Sigmoid colon (tissue), 6 donors: ENCODE measurements at regions not wholly inside any gene's neighbourhood (a gene's known extent, or its start where the extent isn't known, plus 50 kb on each side); places are given as distances from the start of the nearest gene placed in this dataset.

Experiments used
- DNase-seq: peaks from one replicate; pipeline ENCODE4 v3.0.0-alpha.2; 2019
- H3K27ac ChIP-seq, 4 donors: fragments of 200-600 bp; sonication (generic); one replicate each; pipeline ENCODE4 v1.5.1; 2016 to 2019; ENCODE audit warnings: mild to moderate bottlenecking in 1 of 4
- H3K27me3 ChIP-seq, 3 donors: fragments of 200-600 bp; sonication (generic); one replicate each; pipeline ENCODE4 v1.5.1; 2019; ENCODE audit warnings: mild to moderate bottlenecking in 1 of 3
- H3K36me3 ChIP-seq, 4 donors: fragments of 200-600 bp; sonication (generic); one replicate each; pipeline ENCODE4 v1.5.1; 2016 to 2019
- H3K4me1 ChIP-seq, 4 donors: fragments of 200-600 bp; sonication (generic); one replicate each; pipeline ENCODE4 v1.5.1; 2017 to 2019
- H3K4me3 ChIP-seq, 4 donors: fragments of 200-600 bp; sonication (generic); one replicate each; pipeline ENCODE4 v1.5.1; 2017 to 2019; ENCODE audit warnings: mild to moderate bottlenecking in 2 of 4, moderate library complexity in 1 of 4
- H3K9me3 ChIP-seq, 4 donors: fragments of 200-600 bp in 3 of 4; sonication (generic) in 3 of 4; one replicate each; pipeline versions ENCODE4 v1.5.1 to v1.6.1; 2013 to 2019
- CTCF ChIP-seq, 4 experiments: fragments of 450-650 bp in 3 of 4; fragments of 200-600 bp in 1 of 4; IDR thresholded peaks; one replicate each; pipeline ENCODE4 v1.5.1; 2016 to 2019; ENCODE audit warnings: antibody characterized with exemption in 4 of 4, mild to moderate bottlenecking in 3 of 4, moderate library complexity in 2 of 4
- EP300 ChIP-seq, 4 donors: sonication (generic); formaldehyde crosslinking; IDR thresholded peaks; one replicate each; pipeline ENCODE4 v1.6.1; 2017; ENCODE audit warnings: antibody characterized with exemption in 4 of 4
- POLR2A ChIP-seq, 2 donors: fragments of 450-650 bp; IDR thresholded peaks; one replicate each; pipeline ENCODE4 v1.6.1; 2016; ENCODE audit warnings: antibody characterized with exemption in 2 of 2, mild to moderate bottlenecking in 2 of 2, moderate library complexity in 2 of 2
- POLR2AphosphoS5 ChIP-seq, 4 donors: sonication (generic); formaldehyde crosslinking; IDR thresholded peaks; one replicate each; pipeline ENCODE4 v1.6.1; 2017; ENCODE audit warnings: antibody characterized with exemption in 4 of 4
- WGBS, 2 donors: extraction: QIAGEN DNeasy Blood & Tissue Kit; methylation state at CpG; one replicate each; pipeline ENCODE4 v1.1.7; 2013; 5-methylcytosine and 5-hydroxymethylcytosine counted together
- intact Hi-C: fragments of 100-400 bp; cut with DNase I; formaldehyde crosslinking; loops from one replicate; pipeline ENCODE4 v1.15.1; 2023
- donor health status: healthy with polysubstance abuse.
- donor health status: healthy.

DNA sequence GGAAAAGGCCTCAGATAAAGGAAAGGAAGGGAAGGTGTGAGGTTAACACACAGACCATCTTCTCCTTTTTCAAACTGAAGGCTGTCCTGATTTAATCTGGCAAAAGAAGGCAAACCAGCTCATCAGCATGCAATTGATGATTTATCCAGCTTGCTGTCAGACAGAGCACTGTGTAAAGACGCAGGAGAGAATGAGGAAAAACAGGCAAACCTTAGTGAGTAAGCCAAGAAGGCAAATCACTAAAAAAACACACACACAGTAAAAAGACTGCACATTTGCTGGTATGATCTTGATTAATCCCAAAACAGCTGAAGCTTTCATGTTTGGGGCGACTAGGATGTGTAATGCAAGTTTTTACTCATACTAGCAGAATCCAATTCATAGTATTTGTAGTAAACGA lies 65.8 kb upstream of the SKAP2 start:
- no peak overlapping the region for H3K4me3 ChIP-seq
- 90 to 91% methylated on average over 3 of the region's 3 CpGs for WGBS, 2 donors
- no peaks in the 10 kb centered on the region for H3K4me1 ChIP-seq
- no peaks in the 10 kb centered on the region for H3K9me3 ChIP-seq
- H3K27ac ChIP-seq: no peak overlapping the region
- H3K36me3 ChIP-seq: no peaks in the 10 kb centered on the region
- H3K27me3 ChIP-seq: no peaks in the 10 kb centered on the region
- intact Hi-C loops: no loop called here
- TF ChIP-seq POLR2A (IDR thresholded peaks at IDR 0.05) (no peak), EP300 (IDR thresholded peaks at IDR 0.05) (no peak), CTCF (IDR thresholded peaks at IDR 0.05) (no peak), POLR2AphosphoS5 (IDR thresholded peaks at IDR 0.05) (no peak)
- DNase-seq: no peak

- no peaks in the 10 kb centered on the region for H3K36me3 ChIP-seq
- no peak for DNase-seq
- H3K9me3 ChIP-seq: no peaks in the 10 kb centered on the region
- H3K4me1 ChIP-seq: no peaks in the 10 kb centered on the region
- intact Hi-C loops: no loop called here
- H3K27ac ChIP-seq: no peak overlapping the region
- no peak for TF ChIP-seq POLR2A (IDR thresholded peaks at IDR 0.05)
- TF ChIP-seq CTCF (IDR thresholded peaks at IDR 0.05): no peak
- no peak for TF ChIP-seq POLR2AphosphoS5 (IDR thresholded peaks at IDR 0.05)
- TF ChIP-seq EP300 (IDR thresholded peaks at IDR 0.05): no peak
- no peaks in the 10 kb centered on the region for H3K27me3 ChIP-seq
- WGBS, 2 donors: 71 to 82% methylated on average over 5 of the region's 5 CpGs
- H3K4me3 ChIP-seq: no peak overlapping the region
These were observed 64.4 kb upstream of the SKAP2 start for GRCh38 chr7:26928703-26929347.

DNA sequence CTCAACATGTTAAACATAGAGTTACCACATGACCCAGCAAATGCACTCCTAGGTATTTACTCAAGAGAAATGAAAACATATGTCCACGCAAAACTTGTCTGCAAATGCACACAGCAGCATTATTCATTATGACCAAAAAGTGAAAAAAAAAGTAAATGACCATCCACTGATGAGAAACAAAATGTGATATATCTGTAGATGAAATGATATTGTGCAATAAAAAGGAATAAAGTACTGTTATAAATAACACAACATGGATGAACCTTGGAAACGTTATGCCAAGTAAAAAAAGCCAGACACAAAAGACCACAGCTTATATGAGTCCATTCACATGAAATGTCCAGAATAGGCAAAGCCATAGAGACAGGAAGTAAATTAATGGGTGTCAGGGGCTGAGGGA lies 61.4 kb upstream of the SKAP2 start:
- TF ChIP-seq POLR2A (IDR thresholded peaks at IDR 0.05) (no peak), EP300 (IDR thresholded peaks at IDR 0.05) (no peak), CTCF (IDR thresholded peaks at IDR 0.05) (no peak), POLR2AphosphoS5 (IDR thresholded peaks at IDR 0.05) (no peak)
- 71 to 82% methylated on average over 2 of the region's 2 CpGs for WGBS, 2 donors
- Histone ChIP-seq H3K4me3 (no peak overlapping the region), H3K27me3 (peaks cover 0 to 1% (median 0%) of the 10 kb centered on the region in 3 donors), H3K27ac (no peak overlapping the region), H3K4me1 (no peaks in the 10 kb centered on the region), H3K36me3 (no peaks in the 10 kb centered on the region), H3K9me3 (no peaks in the 10 kb centered on the region)
- intact Hi-C loops: no loop called here
- no peak for DNase-seq

GRCh38 chr7:26924149-26924767 lies 59.9 kb upstream of the SKAP2 start:
- intact Hi-C loops: no loop called here
- TF ChIP-seq EP300 (IDR thresholded peaks at IDR 0.05): no peak
- no peak for TF ChIP-seq CTCF (IDR thresholded peaks at IDR 0.05)
- TF ChIP-seq POLR2A (IDR thresholded peaks at IDR 0.05): no peak
- no peak for TF ChIP-seq POLR2AphosphoS5 (IDR thresholded peaks at IDR 0.05)
- 50 to 77% methylated on average over 2 of the region's 2 CpGs for WGBS, 2 donors

More at GRCh38 chr7:26924149-26924767, 59.9 kb upstream of the SKAP2 start:
- H3K4me1 ChIP-seq: peaks cover 0 to 6% (median 0%) of the 10 kb centered on the region in 4 donors
- no peak overlapping the region for H3K27ac ChIP-seq
- no peak overlapping the region for H3K4me3 ChIP-seq
- H3K27me3 ChIP-seq: peaks cover 0 to 5% (median 0%) of the 10 kb centered on the region in 3 donors
- DNase-seq: no peak
- no peaks in the 10 kb centered on the region for H3K9me3 ChIP-seq
- H3K36me3 ChIP-seq: no peaks in the 10 kb centered on the region
